CD4-positive, alpha-beta T cell (primary cell): ENCODE measurements at regions not wholly inside any gene's neighbourhood (a gene's known extent, or its start where the extent isn't known, plus 50 kb on each side); places are given as distances from the start of the nearest gene placed in this dataset.

Experiments
- ATAC-seq: fragments of 200-7000 bp; cut with Tn5 transposase; one replicate; pipeline ENCODE4 v1.10.0; 2022; ENCODE audit warnings: mild to moderate bottlenecking; ENCODE audit not compliant: poor library complexity
- CTCF ChIA-PET: fragments of 350-600 bp; sonication (Branson Sonifier 250); formaldehyde crosslinking; loops from one replicate; lab custom pipeline; 2021; ENCODE audit warnings: antibody characterized with exemption, inconsistent platforms; lab: Charles Lee
- POLR2A ChIA-PET: fragments of 350-600 bp; sonication (Branson Sonifier 250); formaldehyde crosslinking; loops from one replicate; lab custom pipeline; 2021; ENCODE audit warnings: antibody characterized with exemption, inconsistent platforms; lab: Charles Lee
- DNase-seq, 14 experiments: peaks; one replicate each; pipeline ENCODE4 v3.0.0-alpha.2; 2013 to 2020; ENCODE audit warnings: mixed read lengths in 2 of 14
- H3K27ac ChIP-seq, 2 donors: one replicate each; pipeline versions ENCODE4 v1.5.1 to v1.7.0; 2013; ENCODE audit warnings: low read length in 2 of 2, low read depth in 1 of 2, mild to moderate bottlenecking in 1 of 2
- H3K27me3 ChIP-seq, 2 experiments: 1 replicate in 1 of 2; 2 replicates in 1 of 2; pipeline versions ENCODE4 v1.6.1 to v1.7.0; 2013; ENCODE audit warnings: low read length in 2 of 2, control low read depth in 1 of 2, mild to moderate bottlenecking in 1 of 2, moderate library complexity in 1 of 2; ENCODE audit not compliant: insufficient read depth in 2 of 2, control insufficient read depth in 1 of 2
- H3K36me3 ChIP-seq: one replicate; pipeline ENCODE4 v1.6.1; 2013; ENCODE audit warnings: low read length, control low read depth; ENCODE audit not compliant: insufficient read depth
- H3K4me1 ChIP-seq: one replicate; pipeline ENCODE4 v1.6.1; 2013; ENCODE audit warnings: low read length, control low read depth; ENCODE audit not compliant: insufficient read depth
- H3K4me3 ChIP-seq: one replicate; pipeline ENCODE4 v1.5.1; 2013; ENCODE audit warnings: mild to moderate bottlenecking, low read length, moderate library complexity
- H3K9me3 ChIP-seq, 2 experiments: 1 replicate in 1 of 2; 2 replicates in 1 of 2; pipeline versions ENCODE4 v1.6.1 to v1.7.0; 2013; ENCODE audit warnings: low read length in 2 of 2, mild to moderate bottlenecking in 2 of 2, control low read depth in 1 of 2, moderate library complexity in 1 of 2; ENCODE audit not compliant: control insufficient read depth in 1 of 2, insufficient read depth in 1 of 2
- H3K27ac Mint-ChIP-seq: one replicate; pipeline ENCODE4 v1.8.0; 2020; ENCODE audit warnings: mixed read lengths
- H3K27me3 Mint-ChIP-seq: one replicate; pipeline ENCODE4 v1.8.0; 2021; ENCODE audit warnings: mixed read lengths
- H3K36me3 Mint-ChIP-seq: one replicate; pipeline ENCODE4 v1.8.0; 2021; ENCODE audit warnings: low read depth, mixed read lengths
- H3K4me1 Mint-ChIP-seq: one replicate; pipeline ENCODE4 v1.8.0; 2021; ENCODE audit warnings: low read depth, mixed read lengths
- H3K4me3 Mint-ChIP-seq: one replicate; pipeline ENCODE4 v1.8.0; 2020; ENCODE audit warnings: mild to moderate bottlenecking, mixed read lengths
- H3K9me3 Mint-ChIP-seq: one replicate; pipeline ENCODE4 v1.8.0; 2020; ENCODE audit warnings: mixed read lengths
- intact Hi-C, 2 experiments: fragments of 100-400 bp; cut with DNase I in 1 of 2; cut with micrococcal nuclease in 1 of 2; formaldehyde crosslinking; loops; one replicate each; pipeline versions ENCODE4 v1.15.1 to v1.9.0; 2023 to 2025; cut with DNase I, micrococcal nuclease
- TF ChIP-seq, protein P1 (sequence below): fragments of 200-600 bp; IDR thresholded peaks from one replicate; pipeline ENCODE4 v1.8.0; 2022; ENCODE audit warnings: antibody characterized with exemption, mild to moderate bottlenecking

DNA sequence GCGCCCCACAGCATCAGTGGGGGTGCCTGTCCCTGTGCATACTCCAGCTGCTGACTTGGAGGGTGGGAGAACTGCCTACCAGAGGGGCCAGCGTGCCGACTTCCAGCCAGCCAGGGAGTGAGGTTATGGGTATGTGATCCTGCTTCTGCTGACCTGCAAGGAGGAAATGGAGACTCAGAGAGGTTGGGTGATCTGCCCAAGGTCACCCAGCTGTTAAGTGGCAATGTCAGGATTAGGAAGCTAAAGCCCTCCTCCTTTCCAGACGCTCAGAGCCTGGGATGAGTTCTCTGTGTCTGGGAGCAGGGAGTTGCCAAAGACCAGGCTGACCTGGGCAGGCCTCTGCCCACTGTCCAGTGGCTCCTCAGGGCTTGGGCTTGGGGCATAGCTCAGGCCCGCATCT lies 169.6 kb downstream of the GLI2 start:
- ATAC-seq: no peak
- Histone ChIP-seq H3K36me3 (no peaks in the 10 kb centered on the region), H3K4me3 (no peak overlapping the region), H3K9me3 (peaks cover 0 to 7% of the 10 kb centered on the region in 2 experiments), H3K27me3 (no peaks in the 10 kb centered on the region), H3K27ac (no peak overlapping the region), H3K4me1 (no peaks in the 10 kb centered on the region)
- Mint-ChIP-seq H3K4me1 (no peaks in the 10 kb centered on the region), H3K27me3 (no peaks in the 10 kb centered on the region), H3K36me3 (no peaks in the 10 kb centered on the region), H3K9me3 (no peaks in the 10 kb centered on the region), H3K27ac (no peak overlapping the region), H3K4me3 (no peak overlapping the region)
- TF ChIP-seq, protein P1, sequence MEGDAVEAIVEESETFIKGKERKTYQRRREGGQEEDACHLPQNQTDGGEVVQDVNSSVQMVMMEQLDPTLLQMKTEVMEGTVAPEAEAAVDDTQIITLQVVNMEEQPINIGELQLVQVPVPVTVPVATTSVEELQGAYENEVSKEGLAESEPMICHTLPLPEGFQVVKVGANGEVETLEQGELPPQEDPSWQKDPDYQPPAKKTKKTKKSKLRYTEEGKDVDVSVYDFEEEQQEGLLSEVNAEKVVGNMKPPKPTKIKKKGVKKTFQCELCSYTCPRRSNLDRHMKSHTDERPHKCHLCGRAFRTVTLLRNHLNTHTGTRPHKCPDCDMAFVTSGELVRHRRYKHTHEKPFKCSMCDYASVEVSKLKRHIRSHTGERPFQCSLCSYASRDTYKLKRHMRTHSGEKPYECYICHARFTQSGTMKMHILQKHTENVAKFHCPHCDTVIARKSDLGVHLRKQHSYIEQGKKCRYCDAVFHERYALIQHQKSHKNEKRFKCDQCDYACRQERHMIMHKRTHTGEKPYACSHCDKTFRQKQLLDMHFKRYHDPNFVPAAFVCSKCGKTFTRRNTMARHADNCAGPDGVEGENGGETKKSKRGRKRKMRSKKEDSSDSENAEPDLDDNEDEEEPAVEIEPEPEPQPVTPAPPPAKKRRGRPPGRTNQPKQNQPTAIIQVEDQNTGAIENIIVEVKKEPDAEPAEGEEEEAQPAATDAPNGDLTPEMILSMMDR: no peak
- ChIA-PET POLR2A (no interaction called here), CTCF (interaction anchor here (0.6 kb wide), 1 partner anchor 221 kb away, joined by 4 read pairs; no protein-coding TSS in a partner anchor)
- intact Hi-C loops: no loop called here
- no peak for DNase-seq

DNA sequence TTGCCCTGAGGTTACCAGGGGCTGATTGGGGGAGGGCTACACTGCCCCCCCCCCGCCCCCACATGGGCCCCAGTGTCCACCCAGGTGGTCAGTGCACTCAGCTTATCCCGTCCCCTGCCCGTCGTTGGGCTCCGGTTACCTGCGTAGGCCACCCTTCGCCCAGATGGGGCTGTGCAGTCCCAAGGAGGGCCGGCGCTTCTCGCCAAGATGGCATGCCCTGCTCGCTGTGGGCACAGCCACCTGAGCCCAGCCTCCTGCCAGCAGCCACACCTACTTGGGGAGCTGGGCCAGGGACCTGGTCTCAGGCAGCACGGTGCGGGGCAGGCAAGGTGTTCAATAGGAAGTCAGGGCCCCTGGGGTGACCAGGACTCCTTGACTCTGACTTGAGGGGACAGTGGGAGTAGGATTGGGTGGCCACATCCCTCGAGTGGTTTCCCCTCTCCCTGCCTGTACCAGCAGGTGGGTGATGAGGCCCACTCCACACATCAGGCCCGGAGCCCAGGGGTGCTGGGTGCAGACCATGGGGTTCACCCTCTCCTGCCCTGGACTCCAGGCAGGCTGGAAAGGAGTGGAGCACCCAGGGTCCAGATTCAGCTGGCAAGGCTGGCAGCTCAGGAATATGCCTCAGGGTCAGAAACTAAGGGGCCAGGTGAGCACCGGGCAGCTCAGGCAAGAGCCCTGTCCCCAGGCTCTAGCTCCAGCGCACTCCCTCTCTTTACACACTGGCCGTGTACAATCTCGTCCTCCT lies 170.3 kb downstream of the GLI2 start:
- CTCF ChIA-PET: no interaction called here
- Mint-ChIP-seq H3K27ac (no peak overlapping the region), H3K4me3 (no peak overlapping the region), H3K27me3 (no peaks in the 10 kb centered on the region), H3K36me3 (no peaks in the 10 kb centered on the region), H3K9me3 (no peaks in the 10 kb centered on the region), H3K4me1 (no peaks in the 10 kb centered on the region)
- no peaks in the 10 kb centered on the region for H3K36me3 ChIP-seq
- H3K9me3 ChIP-seq: peaks cover 0 to 7% of the 10 kb centered on the region in 2 experiments
- H3K4me1 ChIP-seq: no peaks in the 10 kb centered on the region
- DNase-seq (no peak), ATAC-seq (no peak)
- intact Hi-C loops: no loop called here
- TF ChIP-seq, protein P1: no peak
- H3K27me3 ChIP-seq: no peaks in the 10 kb centered on the region
- no peak overlapping the region for H3K27ac ChIP-seq
- POLR2A ChIA-PET: no interaction called here
- H3K4me3 ChIP-seq: no peak overlapping the region

DNA sequence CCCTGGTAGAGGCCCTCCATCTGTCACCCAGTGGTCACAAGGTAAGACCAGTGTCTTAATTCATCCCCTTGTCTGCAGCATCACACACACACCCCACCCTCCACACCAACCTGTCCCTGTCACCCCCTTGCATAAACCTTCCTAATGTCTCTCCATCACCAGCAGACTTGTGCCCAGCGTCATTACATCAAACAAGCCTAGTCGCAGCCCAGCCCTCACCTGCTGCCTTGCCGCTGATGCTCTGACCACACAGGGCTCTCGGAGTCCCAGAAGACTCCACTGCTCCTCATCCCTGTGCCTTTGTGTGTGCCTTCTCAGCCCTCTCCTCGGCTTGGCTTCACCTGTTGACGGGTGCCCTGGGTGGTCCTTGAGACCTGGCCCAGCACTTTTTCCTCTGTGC lies 171.2 kb downstream of the GLI2 start:
- H3K27ac Mint-ChIP-seq: no peak overlapping the region
- no peaks in the 10 kb centered on the region for H3K4me1 Mint-ChIP-seq
- TF ChIP-seq, protein P1: no peak
- no peak for ATAC-seq
- POLR2A ChIA-PET: no interaction called here
- H3K9me3 ChIP-seq: peaks cover 0 to 7% of the 10 kb centered on the region in 2 experiments
- DNase-seq: no peak
- no peak overlapping the region for H3K27ac ChIP-seq
- H3K4me3 Mint-ChIP-seq: no peak overlapping the region
- H3K27me3 Mint-ChIP-seq: no peaks in the 10 kb centered on the region
- CTCF ChIA-PET: no interaction called here
- no peaks in the 10 kb centered on the region for H3K9me3 Mint-ChIP-seq
- no peaks in the 10 kb centered on the region for H3K4me1 ChIP-seq
- no peaks in the 10 kb centered on the region for H3K36me3 ChIP-seq
- H3K27me3 ChIP-seq: no peaks in the 10 kb centered on the region
- H3K4me3 ChIP-seq: no peak overlapping the region
- intact Hi-C loops: no loop called here
- no peaks in the 10 kb centered on the region for H3K36me3 Mint-ChIP-seq
